HEK293 (cell line): ENCODE measurements at regions not wholly inside any gene's neighbourhood (a gene's known extent, or its start where the extent isn't known, plus 50 kb on each side); places are given as distances from the start of the nearest gene placed in this dataset.

Experiments
- CTCF ChIA-PET: fragments of 350-600 bp; formaldehyde crosslinking; extraction: SDS; loops from one replicate; lab custom pipeline; 2021; ENCODE audit warnings: antibody characterized with exemption; lab: Yijun Ruan, JAX
- POLR2A ChIA-PET: fragments of 300-600 bp; formaldehyde crosslinking; extraction: SDS; loops from one replicate; lab custom pipeline; 2020; ENCODE audit warnings: antibody characterized with exemption, inconsistent platforms; lab: Yijun Ruan, JAX
- H3K27ac ChIP-seq: fragments of 200-500 bp; sonication (Bioruptor generic); 2 replicates; pipeline ENCODE4 v1.5.1; 2014; ENCODE audit warnings: low read depth, low read length, control low read depth, inconsistent platforms; ENCODE audit errors: extremely low read depth
- H3K36me3 ChIP-seq, 2 experiments: fragments of 200-500 bp in 1 of 2; sonication (Bioruptor generic) in 1 of 2; 1 replicate in 1 of 2; 2 replicates in 1 of 2; pipeline ENCODE4 v1.5.1; 2014 to 2017; ENCODE audit warnings: inconsistent platforms in 2 of 2, low read length in 2 of 2; ENCODE audit not compliant: control insufficient read depth in 2 of 2, insufficient read depth in 1 of 2
- H3K4me1 ChIP-seq: fragments of 200-500 bp; sonication (Bioruptor generic); 2 replicates; pipeline ENCODE4 v1.5.1; 2014; ENCODE audit warnings: mild to moderate bottlenecking, low read length, inconsistent platforms; ENCODE audit not compliant: control insufficient read depth, insufficient read depth
- H3K4me3 ChIP-seq: 2 replicates; pipeline ENCODE4 v1.5.1; 2011; ENCODE audit warnings: low read depth, mild to moderate bottlenecking, control low read depth, low read length, moderate library complexity
- H3K9me3 ChIP-seq: fragments of 200-500 bp; sonication (Bioruptor generic); 2 replicates; pipeline ENCODE4 v1.5.1; 2014; ENCODE audit warnings: low read depth, low read length, inconsistent platforms; ENCODE audit not compliant: control insufficient read depth, insufficient read depth
- MYNN ChIP-seq: fragments of 450-650 bp; formaldehyde crosslinking; IDR thresholded peaks from 2 replicates; pipeline ENCODE4 v1.5.1; 2016; ENCODE audit warnings: missing biosample characterization, missing genetic modification characterization, borderline replicate concordance
- REPIN1 ChIP-seq: fragments of 450-650 bp; formaldehyde crosslinking; IDR thresholded peaks from 2 replicates; pipeline ENCODE4 v1.5.1; 2017; ENCODE audit warnings: missing biosample characterization, missing genetic modification characterization, low read depth
- SP3 ChIP-seq: fragments of 450-650 bp; formaldehyde crosslinking; IDR thresholded peaks from 2 replicates; pipeline ENCODE4 v1.5.1; 2016; ENCODE audit warnings: missing biosample characterization, missing genetic modification characterization
- ZBTB1 ChIP-seq: fragments of 450-650 bp; formaldehyde crosslinking; IDR thresholded peaks from 2 replicates; pipeline ENCODE4 v1.5.1; 2016; ENCODE audit warnings: missing biosample characterization, missing genetic modification characterization
- ZBTB17 ChIP-seq: fragments of 450-650 bp; formaldehyde crosslinking; IDR thresholded peaks from 2 replicates; pipeline ENCODE4 v1.5.1; 2016; ENCODE audit warnings: missing biosample characterization, missing genetic modification characterization
- ZBTB20 ChIP-seq: fragments of 450-650 bp; formaldehyde crosslinking; IDR thresholded peaks from 2 replicates; pipeline ENCODE4 v1.5.1; 2016; ENCODE audit warnings: missing biosample characterization, missing genetic modification characterization
- ZBTB48 ChIP-seq: fragments of 450-650 bp; formaldehyde crosslinking; IDR thresholded peaks from 2 replicates; pipeline ENCODE4 v1.5.1; 2016; ENCODE audit warnings: missing biosample characterization, missing genetic modification characterization
- ZEB2 ChIP-seq: fragments of 450-650 bp; formaldehyde crosslinking; IDR thresholded peaks from 2 replicates; pipeline ENCODE4 v1.5.1; 2016; ENCODE audit warnings: missing biosample characterization, missing genetic modification characterization
- ZFP3 ChIP-seq: fragments of 450-650 bp; formaldehyde crosslinking; IDR thresholded peaks from 2 replicates; pipeline ENCODE4 v1.5.1; 2016; ENCODE audit warnings: low read depth, missing biosample characterization, missing genetic modification characterization
- ZNF112 ChIP-seq: fragments of 450-650 bp; formaldehyde crosslinking; IDR thresholded peaks from 2 replicates; pipeline ENCODE4 v1.5.0; 2017; ENCODE audit warnings: missing biosample characterization, missing genetic modification characterization
- ZNF133 ChIP-seq: fragments of 450-650 bp; formaldehyde crosslinking; IDR thresholded peaks from 2 replicates; pipeline ENCODE4 v1.5.1; 2016; ENCODE audit warnings: missing biosample characterization, missing genetic modification characterization
- ZNF223 ChIP-seq: fragments of 450-650 bp; formaldehyde crosslinking; IDR thresholded peaks from 2 replicates; pipeline ENCODE4 v1.5.1; 2016; ENCODE audit warnings: missing biosample characterization, missing genetic modification characterization
- ZNF335 ChIP-seq: fragments of 450-650 bp; formaldehyde crosslinking; conservative IDR thresholded peaks from 2 replicates; pipeline ENCODE4 v1.5.1; 2016; ENCODE audit warnings: missing biosample characterization, missing genetic modification characterization
- ZNF37A ChIP-seq: fragments of 450-650 bp; IDR thresholded peaks from 2 replicates; pipeline ENCODE4 v1.5.1; 2018; ENCODE audit warnings: missing biosample characterization, missing genetic modification characterization
- ZNF555 ChIP-seq: fragments of 450-650 bp; formaldehyde crosslinking; conservative IDR thresholded peaks from 2 replicates; pipeline ENCODE4 v1.5.1; 2017; ENCODE audit warnings: missing biosample characterization, mild to moderate bottlenecking, missing genetic modification characterization, inconsistent platforms
- ZNF664 ChIP-seq: fragments of 450-650 bp; formaldehyde crosslinking; IDR thresholded peaks from 2 replicates; pipeline ENCODE4 v1.5.1; 2016; ENCODE audit warnings: missing biosample characterization, missing genetic modification characterization
- ZNF670 ChIP-seq: fragments of 450-650 bp; formaldehyde crosslinking; IDR thresholded peaks from 2 replicates; pipeline ENCODE4 v1.5.1; 2016; ENCODE audit warnings: missing biosample characterization, missing genetic modification characterization, low read depth
- ZNF792 ChIP-seq: fragments of 450-650 bp; formaldehyde crosslinking; IDR thresholded peaks from 2 replicates; pipeline ENCODE4 v1.5.1; 2016; ENCODE audit warnings: missing biosample characterization, missing genetic modification characterization
- ZSCAN30 ChIP-seq: fragments of 450-650 bp; IDR thresholded peaks from 2 replicates; pipeline ENCODE4 v1.5.1; 2018; ENCODE audit warnings: missing biosample characterization, mild to moderate bottlenecking, missing genetic modification characterization, moderate library complexity
- TF ChIP-seq, protein P1 (sequence below): fragments of 450-650 bp; formaldehyde crosslinking; IDR thresholded peaks from 2 replicates; pipeline ENCODE4 v1.5.1; 2016; ENCODE audit warnings: missing biosample characterization, missing genetic modification characterization, borderline replicate concordance
- TF ChIP-seq, protein P2 (sequence below): fragments of 450-650 bp; formaldehyde crosslinking; IDR thresholded peaks from 2 replicates; pipeline ENCODE4 v1.5.1; 2016; ENCODE audit warnings: missing biosample characterization, missing genetic modification characterization
- TF ChIP-seq, protein P3 (sequence below): fragments of 450-650 bp; formaldehyde crosslinking; optimal IDR thresholded peaks from 2 replicates; pipeline ENCODE3; 2016; ENCODE audit warnings: missing biosample characterization, mild to moderate bottlenecking, missing genetic modification characterization
- TF ChIP-seq, protein P4 (sequence below): fragments of 450-650 bp; formaldehyde crosslinking; IDR thresholded peaks from 2 replicates; pipeline ENCODE4 v1.5.1; 2017; ENCODE audit warnings: missing biosample characterization, missing genetic modification characterization
- TF ChIP-seq, protein P5 (sequence below): fragments of 450-650 bp; formaldehyde crosslinking; IDR thresholded peaks from 2 replicates; pipeline ENCODE4 v1.5.1; 2016; ENCODE audit warnings: missing biosample characterization, missing genetic modification characterization

DNA sequence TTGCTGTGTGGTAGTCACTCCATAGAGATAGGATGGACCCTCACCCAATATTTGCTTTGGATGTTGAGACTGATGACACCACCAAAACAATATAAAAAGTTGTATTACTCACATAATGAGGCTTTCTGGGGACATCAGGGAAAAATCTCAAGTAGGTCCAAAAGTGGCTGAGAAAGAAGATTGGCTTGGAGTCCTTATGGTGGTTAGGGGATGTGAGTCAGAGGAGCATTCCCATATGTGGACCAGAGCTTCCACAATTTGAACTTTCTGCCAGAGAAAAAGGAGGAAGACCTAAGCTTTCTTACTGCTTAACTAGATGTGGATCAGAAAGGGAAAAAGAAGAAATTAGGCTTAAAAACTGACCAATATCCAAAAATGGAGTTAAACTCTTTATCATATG lies 460.5 kb downstream of the SH3BGRL start:
- no peaks in the 10 kb centered on the region; a peak in 1 of 3 replicates for H3K36me3 ChIP-seq
- H3K27ac ChIP-seq: no peak overlapping the region
- no peak overlapping the region for H3K4me3 ChIP-seq
- H3K9me3 ChIP-seq: no peaks in the 10 kb centered on the region
- H3K4me1 ChIP-seq: no peaks in the 10 kb centered on the region
- ChIA-PET CTCF (no interaction called here), POLR2A (no interaction called here)
- TF ChIP-seq ZBTB20 (tag by site-specific recombination) (no peak), ZBTB48 (tag by site-specific recombination) (no peak), SP3 (tag by site-specific recombination) (no peak), ZNF133 (tag by site-specific recombination) (no peak), ZNF670 (tag by site-specific recombination) (no peak), REPIN1 (tag by site-specific recombination) (no peak), ZNF37A (no peak), ZNF335 (tag by site-specific recombination) (no peak), ZNF664 (no peak)
- TF ChIP-seq, protein P1, sequence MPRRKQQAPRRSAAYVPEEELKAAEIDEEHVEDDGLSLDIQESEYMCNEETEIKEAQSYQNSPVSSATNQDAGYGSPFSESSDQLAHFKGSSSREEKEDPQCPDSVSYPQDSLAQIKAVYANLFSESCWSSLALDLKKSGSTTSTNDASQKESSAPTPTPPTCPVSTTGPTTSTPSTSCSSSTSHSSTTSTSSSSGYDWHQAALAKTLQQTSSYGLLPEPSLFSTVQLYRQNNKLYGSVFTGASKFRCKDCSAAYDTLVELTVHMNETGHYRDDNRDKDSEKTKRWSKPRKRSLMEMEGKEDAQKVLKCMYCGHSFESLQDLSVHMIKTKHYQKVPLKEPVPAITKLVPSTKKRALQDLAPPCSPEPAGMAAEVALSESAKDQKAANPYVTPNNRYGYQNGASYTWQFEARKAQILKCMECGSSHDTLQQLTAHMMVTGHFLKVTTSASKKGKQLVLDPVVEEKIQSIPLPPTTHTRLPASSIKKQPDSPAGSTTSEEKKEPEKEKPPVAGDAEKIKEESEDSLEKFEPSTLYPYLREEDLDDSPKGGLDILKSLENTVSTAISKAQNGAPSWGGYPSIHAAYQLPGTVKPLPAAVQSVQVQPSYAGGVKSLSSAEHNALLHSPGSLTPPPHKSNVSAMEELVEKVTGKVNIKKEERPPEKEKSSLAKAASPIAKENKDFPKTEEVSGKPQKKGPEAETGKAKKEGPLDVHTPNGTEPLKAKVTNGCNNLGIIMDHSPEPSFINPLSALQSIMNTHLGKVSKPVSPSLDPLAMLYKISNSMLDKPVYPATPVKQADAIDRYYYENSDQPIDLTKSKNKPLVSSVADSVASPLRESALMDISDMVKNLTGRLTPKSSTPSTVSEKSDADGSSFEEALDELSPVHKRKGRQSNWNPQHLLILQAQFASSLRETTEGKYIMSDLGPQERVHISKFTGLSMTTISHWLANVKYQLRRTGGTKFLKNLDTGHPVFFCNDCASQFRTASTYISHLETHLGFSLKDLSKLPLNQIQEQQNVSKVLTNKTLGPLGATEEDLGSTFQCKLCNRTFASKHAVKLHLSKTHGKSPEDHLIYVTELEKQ (tag by site-specific recombination): no peak
- TF ChIP-seq, protein P2, sequence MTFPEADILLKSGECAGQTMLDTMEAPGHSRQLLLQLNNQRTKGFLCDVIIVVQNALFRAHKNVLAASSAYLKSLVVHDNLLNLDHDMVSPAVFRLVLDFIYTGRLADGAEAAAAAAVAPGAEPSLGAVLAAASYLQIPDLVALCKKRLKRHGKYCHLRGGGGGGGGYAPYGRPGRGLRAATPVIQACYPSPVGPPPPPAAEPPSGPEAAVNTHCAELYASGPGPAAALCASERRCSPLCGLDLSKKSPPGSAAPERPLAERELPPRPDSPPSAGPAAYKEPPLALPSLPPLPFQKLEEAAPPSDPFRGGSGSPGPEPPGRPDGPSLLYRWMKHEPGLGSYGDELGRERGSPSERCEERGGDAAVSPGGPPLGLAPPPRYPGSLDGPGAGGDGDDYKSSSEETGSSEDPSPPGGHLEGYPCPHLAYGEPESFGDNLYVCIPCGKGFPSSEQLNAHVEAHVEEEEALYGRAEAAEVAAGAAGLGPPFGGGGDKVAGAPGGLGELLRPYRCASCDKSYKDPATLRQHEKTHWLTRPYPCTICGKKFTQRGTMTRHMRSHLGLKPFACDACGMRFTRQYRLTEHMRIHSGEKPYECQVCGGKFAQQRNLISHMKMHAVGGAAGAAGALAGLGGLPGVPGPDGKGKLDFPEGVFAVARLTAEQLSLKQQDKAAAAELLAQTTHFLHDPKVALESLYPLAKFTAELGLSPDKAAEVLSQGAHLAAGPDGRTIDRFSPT (tag by site-specific recombination): no peak

DNA sequence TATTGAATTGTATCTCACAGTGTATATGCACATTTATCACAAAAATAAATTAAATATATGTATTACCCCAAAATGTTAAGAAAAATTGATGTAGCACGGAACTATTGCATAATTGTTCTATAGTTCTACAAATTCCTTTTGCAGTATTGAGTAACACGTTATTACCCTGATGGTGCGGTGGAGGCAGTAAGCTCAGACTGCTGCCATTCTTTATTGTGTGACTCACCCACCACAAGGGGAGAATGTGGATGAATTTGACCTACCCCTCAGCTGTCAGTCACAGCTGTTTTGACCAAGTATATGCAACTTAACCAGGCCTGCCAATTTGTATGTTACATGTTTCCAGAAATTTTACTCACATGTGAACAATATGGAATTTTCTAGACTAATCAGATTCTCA lies 506.6 kb downstream of the SH3BGRL start:
- CTCF ChIA-PET: no interaction called here
- Histone ChIP-seq H3K4me3 (no peak overlapping the region), H3K36me3 (no peaks in the 10 kb centered on the region), H3K27ac (no peak overlapping the region), H3K9me3 (no peaks in the 10 kb centered on the region), H3K4me1 (no peaks in the 10 kb centered on the region)
- POLR2A ChIA-PET: no interaction called here
- no peak for TF ChIP-seq ZNF223 (tag by site-specific recombination)
- no peak for TF ChIP-seq ZFP3
- no peak for TF ChIP-seq ZBTB17 (tag by site-specific recombination)
- TF ChIP-seq, protein P1 (tag by site-specific recombination): no peak
- no peak for TF ChIP-seq ZBTB1 (tag by site-specific recombination)
- TF ChIP-seq ZNF555 (tag by site-specific recombination): no peak
- TF ChIP-seq MYNN (tag by site-specific recombination): no peak
- TF ChIP-seq ZNF792 (tag by site-specific recombination): no peak
- no peak for TF ChIP-seq ZEB2 (tag by site-specific recombination)
- TF ChIP-seq, protein P3, sequence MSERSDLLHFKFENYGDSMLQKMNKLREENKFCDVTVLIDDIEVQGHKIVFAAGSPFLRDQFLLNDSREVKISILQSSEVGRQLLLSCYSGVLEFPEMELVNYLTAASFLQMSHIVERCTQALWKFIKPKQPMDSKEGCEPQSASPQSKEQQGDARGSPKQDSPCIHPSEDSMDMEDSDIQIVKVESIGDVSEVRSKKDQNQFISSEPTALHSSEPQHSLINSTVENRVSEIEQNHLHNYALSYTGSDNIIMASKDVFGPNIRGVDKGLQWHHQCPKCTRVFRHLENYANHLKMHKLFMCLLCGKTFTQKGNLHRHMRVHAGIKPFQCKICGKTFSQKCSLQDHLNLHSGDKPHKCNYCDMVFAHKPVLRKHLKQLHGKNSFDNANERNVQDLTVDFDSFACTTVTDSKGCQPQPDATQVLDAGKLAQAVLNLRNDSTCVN: no peak
- no peak for TF ChIP-seq ZSCAN30 (tag by site-specific recombination)
- no peak for TF ChIP-seq ZNF112 (tag by site-specific recombination)
- TF ChIP-seq, protein P4, sequence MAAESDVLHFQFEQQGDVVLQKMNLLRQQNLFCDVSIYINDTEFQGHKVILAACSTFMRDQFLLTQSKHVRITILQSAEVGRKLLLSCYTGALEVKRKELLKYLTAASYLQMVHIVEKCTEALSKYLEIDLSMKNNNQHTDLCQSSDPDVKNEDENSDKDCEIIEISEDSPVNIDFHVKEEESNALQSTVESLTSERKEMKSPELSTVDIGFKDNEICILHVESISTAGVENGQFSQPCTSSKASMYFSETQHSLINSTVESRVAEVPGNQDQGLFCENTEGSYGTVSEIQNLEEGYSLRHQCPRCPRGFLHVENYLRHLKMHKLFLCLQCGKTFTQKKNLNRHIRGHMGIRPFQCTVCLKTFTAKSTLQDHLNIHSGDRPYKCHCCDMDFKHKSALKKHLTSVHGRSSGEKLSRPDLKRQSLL (tag by site-specific recombination): no peak
- TF ChIP-seq, protein P5, sequence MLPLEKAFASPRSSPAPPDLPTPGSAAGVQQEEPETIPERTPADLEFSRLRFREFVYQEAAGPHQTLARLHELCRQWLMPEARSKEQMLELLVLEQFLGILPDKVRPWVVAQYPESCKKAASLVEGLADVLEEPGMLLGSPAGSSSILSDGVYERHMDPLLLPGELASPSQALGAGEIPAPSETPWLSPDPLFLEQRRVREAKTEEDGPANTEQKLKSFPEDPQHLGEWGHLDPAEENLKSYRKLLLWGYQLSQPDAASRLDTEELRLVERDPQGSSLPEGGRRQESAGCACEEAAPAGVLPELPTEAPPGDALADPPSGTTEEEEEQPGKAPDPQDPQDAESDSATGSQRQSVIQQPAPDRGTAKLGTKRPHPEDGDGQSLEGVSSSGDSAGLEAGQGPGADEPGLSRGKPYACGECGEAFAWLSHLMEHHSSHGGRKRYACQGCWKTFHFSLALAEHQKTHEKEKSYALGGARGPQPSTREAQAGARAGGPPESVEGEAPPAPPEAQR: no peak
